GM10248 (cell line): ENCODE measurements at regions not wholly inside any gene's neighbourhood (a gene's known extent, or its start where the extent isn't known, plus 50 kb on each side); places are given as distances from the start of the nearest gene placed in this dataset.

Experiments used
- CTCF ChIA-PET: fragments of 300-600 bp; sonication (Branson Sonifier 250); formaldehyde crosslinking; extraction: SDS; loops from one replicate; lab custom pipeline; 2021; ENCODE audit warnings: antibody characterized with exemption; lab: Yijun Ruan, JAX
- POLR2A ChIA-PET: fragments of 350-650 bp; sonication (Branson Sonifier 250); formaldehyde crosslinking; extraction: SDS; loops from one replicate; lab custom pipeline; 2020; ENCODE audit warnings: antibody characterized with exemption; lab: Yijun Ruan, JAX
- DNase-seq: peaks from one replicate; pipeline ENCODE4 v3.0.0; 2012; ENCODE audit errors: extremely low spot score
- TF ChIP-seq, protein P1 (sequence below): IDR thresholded peaks from 2 replicates; pipeline ENCODE4 v1.5.1; 2012; ENCODE audit warnings: mild to moderate bottlenecking, low read depth; ENCODE audit errors: extremely low read depth, missing control alignments, control extremely low read depth

DNA sequence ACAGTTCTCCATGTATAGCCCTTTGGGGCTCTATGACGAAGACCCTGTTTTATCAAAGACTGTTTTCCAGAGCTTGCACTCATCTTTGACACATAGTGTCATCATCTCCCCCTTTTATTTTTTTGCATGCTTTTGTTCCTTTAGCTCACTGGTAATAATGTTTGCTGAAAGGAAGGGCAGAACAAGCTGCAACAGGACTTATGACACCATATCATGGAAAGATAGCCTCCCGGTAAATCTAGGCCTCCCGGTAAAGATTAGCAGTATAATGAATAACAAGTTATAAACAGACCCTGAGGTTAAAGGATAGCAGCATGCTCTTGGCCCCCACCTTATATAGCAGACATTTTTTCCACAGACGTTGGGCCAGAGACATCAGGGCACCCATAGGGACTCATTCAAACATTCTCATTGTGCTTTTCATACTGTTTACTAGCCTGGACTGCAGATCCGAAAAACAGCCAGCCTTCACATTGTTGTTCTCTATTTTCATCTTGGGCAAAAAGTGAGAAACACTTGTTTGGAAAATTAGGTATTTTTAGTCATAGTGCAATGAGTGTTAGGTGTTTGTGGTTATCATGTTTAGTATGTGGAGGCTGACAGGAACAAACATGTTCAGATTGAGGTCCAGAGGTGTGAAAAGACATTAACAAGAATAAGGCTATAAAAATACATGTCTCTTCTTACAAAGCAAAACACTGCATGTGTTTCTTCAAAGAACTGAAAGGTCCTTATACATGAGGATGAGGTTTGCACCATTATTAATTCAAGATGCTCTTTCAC lies 136.9 kb upstream of the SPRY2 start:
- ChIA-PET CTCF (interaction anchor here (1.2 kb wide), 1 partner anchor 136 kb away, joined by 4 read pairs; no protein-coding TSS in a partner anchor), POLR2A (no interaction called here)
- no peak for DNase-seq
- TF ChIP-seq, protein P1, sequence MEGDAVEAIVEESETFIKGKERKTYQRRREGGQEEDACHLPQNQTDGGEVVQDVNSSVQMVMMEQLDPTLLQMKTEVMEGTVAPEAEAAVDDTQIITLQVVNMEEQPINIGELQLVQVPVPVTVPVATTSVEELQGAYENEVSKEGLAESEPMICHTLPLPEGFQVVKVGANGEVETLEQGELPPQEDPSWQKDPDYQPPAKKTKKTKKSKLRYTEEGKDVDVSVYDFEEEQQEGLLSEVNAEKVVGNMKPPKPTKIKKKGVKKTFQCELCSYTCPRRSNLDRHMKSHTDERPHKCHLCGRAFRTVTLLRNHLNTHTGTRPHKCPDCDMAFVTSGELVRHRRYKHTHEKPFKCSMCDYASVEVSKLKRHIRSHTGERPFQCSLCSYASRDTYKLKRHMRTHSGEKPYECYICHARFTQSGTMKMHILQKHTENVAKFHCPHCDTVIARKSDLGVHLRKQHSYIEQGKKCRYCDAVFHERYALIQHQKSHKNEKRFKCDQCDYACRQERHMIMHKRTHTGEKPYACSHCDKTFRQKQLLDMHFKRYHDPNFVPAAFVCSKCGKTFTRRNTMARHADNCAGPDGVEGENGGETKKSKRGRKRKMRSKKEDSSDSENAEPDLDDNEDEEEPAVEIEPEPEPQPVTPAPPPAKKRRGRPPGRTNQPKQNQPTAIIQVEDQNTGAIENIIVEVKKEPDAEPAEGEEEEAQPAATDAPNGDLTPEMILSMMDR = no peak

GRCh38 chr13:80476953-80477352 lies 136.0 kb upstream of the SPRY2 start:
- no peak for DNase-seq
- TF ChIP-seq, protein P1 = no peak
- CTCF ChIA-PET = interaction anchor here (1.2 to 1.5 kb wide), 3 partner anchors 9 to 135 kb away, joined by 3 to 5 read pairs (median 4); no protein-coding TSS in a partner anchor
- POLR2A ChIA-PET = no interaction called here

DNA sequence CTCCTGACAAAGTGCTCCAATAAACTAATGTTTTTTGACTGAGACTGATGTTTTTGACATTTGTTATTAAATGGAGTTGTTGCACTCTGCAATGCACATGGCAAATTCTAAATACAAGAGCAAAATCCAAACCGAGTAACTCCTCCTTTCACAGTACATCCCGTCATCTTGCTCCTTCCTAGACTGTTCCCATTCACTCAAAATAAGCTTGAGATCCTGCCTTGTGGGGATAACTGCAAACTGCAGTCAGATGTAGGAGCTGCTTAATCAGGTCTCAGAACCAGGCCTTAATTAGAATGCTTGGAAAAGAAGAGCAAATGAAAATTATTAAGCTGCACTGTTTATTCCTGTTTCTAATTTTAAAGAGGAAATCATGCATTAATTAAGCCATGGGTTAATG lies 134.8 kb upstream of the SPRY2 start:
- DNase-seq = no peak
- TF ChIP-seq, protein P1 = no peak
- ChIA-PET CTCF (interaction anchor here (1.5 kb wide), 1 partner anchor 60 kb away, joined by 3 read pairs; no protein-coding TSS in a partner anchor), POLR2A (no interaction called here)

DNA sequence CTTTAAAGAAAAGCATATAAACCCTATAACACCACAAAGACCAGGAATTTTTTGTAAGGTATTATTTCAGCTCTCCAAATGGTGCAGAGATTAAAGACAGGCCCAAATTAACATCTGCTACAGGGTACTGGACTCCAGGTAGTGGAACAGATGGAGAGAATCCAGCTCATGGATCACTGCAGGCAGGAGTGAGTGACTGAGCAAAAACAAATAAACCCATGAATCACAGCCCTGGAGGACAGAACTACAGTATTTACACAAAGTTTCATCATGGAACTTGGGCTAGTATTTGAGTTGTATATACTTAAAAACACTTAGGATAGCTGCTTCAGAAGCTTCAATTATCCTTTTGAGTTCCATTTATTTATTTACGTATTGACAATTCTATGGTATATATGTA lies 132.8 kb upstream of the SPRY2 start:
- DNase-seq = no peak
- TF ChIP-seq, protein P1 = no peak
- CTCF ChIA-PET = interaction anchor here (1.0 to 2.1 kb wide), 4 partner anchors 11 to 131 kb away, joined by 3 to 4 read pairs (median 3); no protein-coding TSS in a partner anchor
- POLR2A ChIA-PET = no interaction called here

DNA sequence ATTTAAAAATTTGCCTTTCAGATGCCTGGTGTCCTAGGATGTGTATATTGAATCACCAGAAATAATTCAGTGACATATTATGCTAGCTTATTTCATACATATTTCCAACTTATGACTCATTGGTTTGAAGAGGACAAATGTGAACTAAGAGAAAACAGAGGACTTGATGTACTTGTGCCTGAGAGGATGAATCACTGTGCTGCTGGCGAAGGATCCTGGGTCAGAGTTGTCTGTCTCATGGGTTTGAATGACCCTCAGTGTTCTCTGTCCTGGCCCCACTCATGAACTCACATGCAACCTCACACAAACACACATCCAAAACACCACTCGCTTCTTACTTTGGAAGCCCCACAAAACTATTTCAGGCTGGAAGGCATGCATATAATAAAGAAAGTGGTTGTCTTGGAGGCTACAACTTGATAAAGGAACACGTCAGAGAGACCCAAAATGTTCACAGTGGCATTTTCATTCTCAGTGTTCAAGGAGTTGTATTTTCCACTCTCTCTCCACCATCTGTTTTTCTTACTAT lies 129.0 kb upstream of the SPRY2 start:
- CTCF ChIA-PET = no interaction called here
- DNase-seq = no peak
- TF ChIP-seq, protein P1 = no peak
- POLR2A ChIA-PET = no interaction called here

DNA sequence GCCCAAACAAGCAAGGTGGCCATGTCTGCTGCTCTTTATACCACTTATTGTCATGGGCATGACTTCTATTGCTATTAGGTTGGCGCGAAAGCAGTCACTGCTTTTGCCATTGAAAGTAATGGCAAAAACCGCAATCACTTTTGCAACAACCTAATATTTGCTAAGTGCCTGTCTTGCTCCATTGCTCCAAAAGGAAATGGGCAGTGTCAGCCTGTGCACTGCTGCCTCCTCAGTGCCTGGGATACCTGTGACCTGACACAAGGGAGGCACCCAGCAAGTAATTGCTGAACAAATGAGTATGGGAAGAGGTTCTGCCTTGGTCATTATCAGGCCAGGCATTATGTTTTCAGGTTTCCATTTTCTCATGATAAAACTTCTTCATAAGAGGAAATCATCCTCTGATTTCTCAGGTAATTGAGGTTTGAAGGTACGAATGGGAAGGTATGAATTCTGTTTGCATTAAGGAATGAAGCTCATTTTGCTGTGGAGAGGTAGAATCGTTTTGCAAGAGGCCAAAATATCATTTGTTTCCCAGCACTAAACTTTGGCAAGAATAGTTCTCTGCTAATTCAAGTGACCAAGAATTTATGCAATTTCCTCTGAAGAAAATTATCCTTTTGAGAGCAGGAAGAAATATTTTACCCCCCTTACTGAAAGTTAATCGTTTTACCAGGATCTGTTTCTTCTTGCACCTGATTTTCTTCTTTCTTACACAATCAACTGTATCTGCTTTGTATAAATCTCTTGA lies 128.4 kb upstream of the SPRY2 start:
- POLR2A ChIA-PET = no interaction called here
- TF ChIP-seq, protein P1 = no peak
- CTCF ChIA-PET = interaction anchor here (1.3 kb wide), 1 partner anchor 7 kb away, joined by 5 read pairs; no protein-coding TSS in a partner anchor
- no peak for DNase-seq
